ENCODE measurements at regions not wholly inside any gene's neighbourhood (a gene's known extent, or its start where the extent isn't known, plus 50 kb on each side); places are given as distances from the start of the nearest gene placed in this dataset.

DNA sequence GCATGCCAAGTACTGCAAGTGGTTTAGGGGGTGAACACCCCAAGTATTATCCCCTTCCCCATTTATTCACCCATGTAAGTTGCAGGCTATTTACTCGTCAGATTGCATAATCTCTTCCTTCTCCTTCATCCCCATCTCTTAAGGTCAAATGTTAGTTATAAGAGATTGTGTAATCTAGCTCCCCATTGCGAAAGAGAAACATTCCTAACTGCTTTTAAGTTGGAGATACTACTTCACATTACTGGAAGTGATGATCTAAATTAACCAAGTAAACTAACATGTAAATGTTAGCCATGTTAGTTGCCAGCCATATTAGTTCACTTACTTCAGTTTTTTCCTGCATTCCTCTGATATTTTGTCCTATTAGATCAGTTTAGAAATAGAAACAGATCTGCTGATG, 262.3 kb downstream of the TAF11L14 start:
- TF ChIP-seq, protein P1, sequence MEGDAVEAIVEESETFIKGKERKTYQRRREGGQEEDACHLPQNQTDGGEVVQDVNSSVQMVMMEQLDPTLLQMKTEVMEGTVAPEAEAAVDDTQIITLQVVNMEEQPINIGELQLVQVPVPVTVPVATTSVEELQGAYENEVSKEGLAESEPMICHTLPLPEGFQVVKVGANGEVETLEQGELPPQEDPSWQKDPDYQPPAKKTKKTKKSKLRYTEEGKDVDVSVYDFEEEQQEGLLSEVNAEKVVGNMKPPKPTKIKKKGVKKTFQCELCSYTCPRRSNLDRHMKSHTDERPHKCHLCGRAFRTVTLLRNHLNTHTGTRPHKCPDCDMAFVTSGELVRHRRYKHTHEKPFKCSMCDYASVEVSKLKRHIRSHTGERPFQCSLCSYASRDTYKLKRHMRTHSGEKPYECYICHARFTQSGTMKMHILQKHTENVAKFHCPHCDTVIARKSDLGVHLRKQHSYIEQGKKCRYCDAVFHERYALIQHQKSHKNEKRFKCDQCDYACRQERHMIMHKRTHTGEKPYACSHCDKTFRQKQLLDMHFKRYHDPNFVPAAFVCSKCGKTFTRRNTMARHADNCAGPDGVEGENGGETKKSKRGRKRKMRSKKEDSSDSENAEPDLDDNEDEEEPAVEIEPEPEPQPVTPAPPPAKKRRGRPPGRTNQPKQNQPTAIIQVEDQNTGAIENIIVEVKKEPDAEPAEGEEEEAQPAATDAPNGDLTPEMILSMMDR (conservative IDR thresholded peaks at IDR 0.05 in 1 of 2, IDR thresholded peaks at IDR 0.05 in 1 of 2; ENCODE audit: extremely low read depth in 1 of 2, insufficient read depth in 1 of 2, low read depth in 1 of 2, low read length in 2 of 2) = no peak
- TF ChIP-seq EZH2 (IDR thresholded peaks at IDR 0.05; ENCODE audit: borderline replicate concordance, low read length) = no peak
